PC-9 (cell line): ENCODE measurements at regions not wholly inside any gene's neighbourhood (a gene's known extent, or its start where the extent isn't known, plus 50 kb on each side); places are given as distances from the start of the nearest gene placed in this dataset.

Experiments
- EZH2 ChIP-seq: fragments of 200-600 bp; sonication (generic); IDR thresholded peaks from 2 replicates; pipeline ENCODE4 v1.8.0; 2017; ENCODE audit warnings: antibody characterized with exemption, low read depth
- TF ChIP-seq, protein P1 (sequence below): fragments of 200-600 bp; sonication (generic); conservative IDR thresholded peaks from 2 replicates; pipeline ENCODE4 v1.6.1; 2017; ENCODE audit warnings: mixed run types, antibody characterized with exemption, mild to moderate bottlenecking, moderate library complexity

- TF ChIP-seq, protein P1, sequence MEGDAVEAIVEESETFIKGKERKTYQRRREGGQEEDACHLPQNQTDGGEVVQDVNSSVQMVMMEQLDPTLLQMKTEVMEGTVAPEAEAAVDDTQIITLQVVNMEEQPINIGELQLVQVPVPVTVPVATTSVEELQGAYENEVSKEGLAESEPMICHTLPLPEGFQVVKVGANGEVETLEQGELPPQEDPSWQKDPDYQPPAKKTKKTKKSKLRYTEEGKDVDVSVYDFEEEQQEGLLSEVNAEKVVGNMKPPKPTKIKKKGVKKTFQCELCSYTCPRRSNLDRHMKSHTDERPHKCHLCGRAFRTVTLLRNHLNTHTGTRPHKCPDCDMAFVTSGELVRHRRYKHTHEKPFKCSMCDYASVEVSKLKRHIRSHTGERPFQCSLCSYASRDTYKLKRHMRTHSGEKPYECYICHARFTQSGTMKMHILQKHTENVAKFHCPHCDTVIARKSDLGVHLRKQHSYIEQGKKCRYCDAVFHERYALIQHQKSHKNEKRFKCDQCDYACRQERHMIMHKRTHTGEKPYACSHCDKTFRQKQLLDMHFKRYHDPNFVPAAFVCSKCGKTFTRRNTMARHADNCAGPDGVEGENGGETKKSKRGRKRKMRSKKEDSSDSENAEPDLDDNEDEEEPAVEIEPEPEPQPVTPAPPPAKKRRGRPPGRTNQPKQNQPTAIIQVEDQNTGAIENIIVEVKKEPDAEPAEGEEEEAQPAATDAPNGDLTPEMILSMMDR = no peak
- no peak for TF ChIP-seq EZH2
Observed at GRCh38 chr10:29694121-29694520, 59.4 kb upstream of the SVIL start.
